ENCODE measurements at regions not wholly inside any gene's neighbourhood (a gene's known extent, or its start where the extent isn't known, plus 50 kb on each side); places are given as distances from the start of the nearest gene placed in this dataset.

DNA sequence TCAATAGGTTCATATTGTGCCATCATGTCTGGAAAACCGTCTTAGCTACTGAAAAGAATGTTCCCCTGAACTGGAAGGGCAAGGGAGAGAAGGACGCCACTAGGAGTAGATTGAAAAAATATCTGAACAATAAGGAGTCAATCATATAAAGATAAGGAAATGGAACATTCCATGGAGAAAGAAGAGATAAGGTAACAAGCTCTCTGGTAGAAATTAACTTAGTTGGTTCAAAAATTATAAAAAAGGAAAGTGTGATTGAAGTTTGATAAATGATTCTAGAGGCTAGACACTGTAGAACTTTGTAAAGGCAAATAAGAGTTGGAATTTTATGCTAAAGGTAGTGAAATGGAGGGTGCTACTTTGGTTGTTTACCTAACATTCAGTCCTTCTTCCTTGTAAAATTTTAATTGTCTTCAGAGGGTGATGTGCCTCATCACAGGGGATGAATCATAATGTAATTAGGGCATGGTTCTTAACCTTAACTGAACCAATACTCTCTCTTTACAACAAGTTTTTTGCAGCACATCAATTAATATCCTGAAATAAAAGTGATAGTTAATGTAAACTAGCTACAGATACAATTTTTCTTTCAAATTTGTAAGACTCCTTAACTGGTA lies 135.5 kb downstream of the GPX5 start:
- intact Hi-C loops (cut with micrococcal nuclease), result no loop called here
- no peak overlapping the region for H3K4me3 ChIP-seq (ENCODE audit: low read length)
- no TSS peak for BruUV-seq (replicated peaks)
- no peak overlapping the region for H3K9ac ChIP-seq (ENCODE audit: low read length)
- no peak for TF ChIP-seq EZH2phosphoT487 (IDR thresholded peaks at IDR 0.05; ENCODE audit: borderline replicate concordance, low read length)
- TF ChIP-seq, protein P1, sequence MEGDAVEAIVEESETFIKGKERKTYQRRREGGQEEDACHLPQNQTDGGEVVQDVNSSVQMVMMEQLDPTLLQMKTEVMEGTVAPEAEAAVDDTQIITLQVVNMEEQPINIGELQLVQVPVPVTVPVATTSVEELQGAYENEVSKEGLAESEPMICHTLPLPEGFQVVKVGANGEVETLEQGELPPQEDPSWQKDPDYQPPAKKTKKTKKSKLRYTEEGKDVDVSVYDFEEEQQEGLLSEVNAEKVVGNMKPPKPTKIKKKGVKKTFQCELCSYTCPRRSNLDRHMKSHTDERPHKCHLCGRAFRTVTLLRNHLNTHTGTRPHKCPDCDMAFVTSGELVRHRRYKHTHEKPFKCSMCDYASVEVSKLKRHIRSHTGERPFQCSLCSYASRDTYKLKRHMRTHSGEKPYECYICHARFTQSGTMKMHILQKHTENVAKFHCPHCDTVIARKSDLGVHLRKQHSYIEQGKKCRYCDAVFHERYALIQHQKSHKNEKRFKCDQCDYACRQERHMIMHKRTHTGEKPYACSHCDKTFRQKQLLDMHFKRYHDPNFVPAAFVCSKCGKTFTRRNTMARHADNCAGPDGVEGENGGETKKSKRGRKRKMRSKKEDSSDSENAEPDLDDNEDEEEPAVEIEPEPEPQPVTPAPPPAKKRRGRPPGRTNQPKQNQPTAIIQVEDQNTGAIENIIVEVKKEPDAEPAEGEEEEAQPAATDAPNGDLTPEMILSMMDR (conservative IDR thresholded peaks at IDR 0.05; ENCODE audit: low read depth, low read length), result no peak
- no peak for TF ChIP-seq EZH2 (IDR thresholded peaks at IDR 0.05; ENCODE audit: low read length, unreplicated experiment)
- no peaks in the 10 kb centered on the region for H3F3A ChIP-seq (ENCODE audit: low read length, unreplicated experiment)
- CTCF ChIA-PET, result no interaction called here
- no peak overlapping the region for H3K27ac ChIP-seq (ENCODE audit: low read length)
- no peaks in the 10 kb centered on the region for H3K9me3 ChIP-seq (ENCODE audit: low read length)
- ATAC-seq (no peak), DNase-seq (no peak)
- no peaks in the 10 kb centered on the region for H3K36me3 ChIP-seq (ENCODE audit: low read depth, low read length)
- H3K4me2 ChIP-seq (ENCODE audit: low read length), result no peak overlapping the region
- H3K27me3 ChIP-seq (ENCODE audit: low read length), result no peaks in the 10 kb centered on the region
- POLR2A ChIA-PET (ENCODE audit: unreplicated experiment), result interaction anchor here (0.6 kb wide), 1 partner anchor 8 kb away, joined by 4 read pairs; no protein-coding TSS in a partner anchor
- H3K79me2 ChIP-seq (ENCODE audit: low read length), result no peaks in the 10 kb centered on the region
- peaks cover 7% of the 10 kb centered on the region for H3K4me1 ChIP-seq (ENCODE audit: insufficient read depth, low read length)
- no peak overlapping the region for H2AFZ ChIP-seq (ENCODE audit: low read length)
- H4K20me1 ChIP-seq (ENCODE audit: low read length), result no peaks in the 10 kb centered on the region
- H3K9me2 ChIP-seq (replicated peaks; ENCODE audit: low read length), result no peaks in the 10 kb centered on the region

DNA sequence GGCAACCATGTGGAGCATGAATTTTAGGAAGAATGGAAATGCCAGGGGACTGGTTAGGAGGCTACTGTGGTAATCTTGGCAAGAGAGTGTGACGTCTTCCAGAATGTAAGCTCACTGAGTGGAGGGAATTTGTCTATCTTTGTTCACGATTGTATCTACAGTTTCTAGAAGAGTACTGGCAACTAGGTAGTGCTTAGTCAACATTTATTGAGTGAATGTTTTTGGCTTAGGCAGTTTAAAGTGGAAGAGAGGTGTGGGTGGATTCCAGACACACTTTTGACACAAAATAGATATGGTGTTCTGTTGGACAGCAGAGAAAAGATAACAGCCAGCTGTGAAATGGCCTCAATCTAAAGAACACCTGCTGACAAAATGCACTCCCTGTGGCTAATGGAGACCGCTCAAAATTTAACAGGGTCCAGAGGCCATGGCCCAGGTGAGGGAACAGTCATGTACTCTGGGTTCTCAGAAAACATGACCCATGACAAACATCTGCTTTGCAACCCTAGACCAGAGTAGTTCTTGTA lies 139.3 kb downstream of the GPX5 start:
- Histone ChIP-seq H3K4me2 (ENCODE audit: low read length) (no peak overlapping the region), H3K27ac (ENCODE audit: low read length) (no peak overlapping the region), H3K9ac (ENCODE audit: low read length) (no peak overlapping the region), H2AFZ (ENCODE audit: low read length) (no peak overlapping the region), H3K4me1 (ENCODE audit: insufficient read depth, low read length) (no peaks in the 10 kb centered on the region), H3K36me3 (ENCODE audit: low read depth, low read length) (no peaks in the 10 kb centered on the region), H4K20me1 (ENCODE audit: low read length) (no peaks in the 10 kb centered on the region), H3K79me2 (ENCODE audit: low read length) (no peaks in the 10 kb centered on the region), H3K4me3 (ENCODE audit: low read length) (no peak overlapping the region), H3F3A (ENCODE audit: low read length, unreplicated experiment) (no peaks in the 10 kb centered on the region), H3K9me3 (ENCODE audit: low read length) (no peaks in the 10 kb centered on the region), H3K9me2 (replicated peaks; ENCODE audit: low read length) (no peaks in the 10 kb centered on the region), H3K27me3 (ENCODE audit: low read length) (no peaks in the 10 kb centered on the region)
- TF ChIP-seq, protein P1 (conservative IDR thresholded peaks at IDR 0.05; ENCODE audit: low read depth, low read length), result no peak
- TF ChIP-seq EZH2 (IDR thresholded peaks at IDR 0.05; ENCODE audit: low read length, unreplicated experiment) (no peak), EZH2phosphoT487 (IDR thresholded peaks at IDR 0.05; ENCODE audit: borderline replicate concordance, low read length) (no peak)
- ChIA-PET CTCF (no interaction called here), POLR2A (ENCODE audit: unreplicated experiment) (no interaction called here)
- no peak for ATAC-seq
- BruUV-seq (replicated peaks), result no TSS peak
- DNase-seq, result no peak
- intact Hi-C loops (cut with micrococcal nuclease), result no loop called here

DNA sequence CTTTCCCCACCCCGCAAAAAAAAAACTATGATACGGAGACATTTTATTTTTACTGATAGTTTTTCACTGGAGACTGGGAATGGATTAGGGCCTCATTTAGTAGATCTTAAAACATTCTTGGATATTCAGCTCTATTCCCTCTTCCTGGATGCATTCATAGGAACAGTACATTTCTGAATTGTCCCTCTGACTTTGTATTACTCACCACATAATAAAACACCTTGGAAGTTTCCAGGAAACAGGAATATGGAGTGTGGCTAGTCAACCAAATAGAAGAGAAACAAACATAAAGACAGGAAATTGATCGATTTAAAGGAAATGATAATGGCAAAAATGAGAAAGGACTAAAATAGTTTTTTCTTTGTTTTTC lies 147.7 kb downstream of the GPX5 start:
- peak overlapping the region; percentile 73; the same call in 1 of the 2 replicates for H3K4me3 ChIP-seq (ENCODE audit: low read length)
- ChIA-PET POLR2A (ENCODE audit: unreplicated experiment) (interaction anchor here (0.6 kb wide), 1 partner anchor 342 kb away, joined by 6 read pairs; no protein-coding TSS in a partner anchor), CTCF (no interaction called here)
- H3K79me2 ChIP-seq (ENCODE audit: low read length), result no peaks in the 10 kb centered on the region
- no peaks in the 10 kb centered on the region for H3F3A ChIP-seq (ENCODE audit: low read length, unreplicated experiment)
- no TSS peak for BruUV-seq (replicated peaks)
- peak; percentile 45 for ATAC-seq
- no peaks in the 10 kb centered on the region for H3K9me3 ChIP-seq (ENCODE audit: low read length)
- intact Hi-C loops (cut with micrococcal nuclease), result loop anchor here (1.0 kb wide), 2 partner anchors 15 to 25 kb away; no protein-coding TSS in a partner anchor
- no peak for DNase-seq
- peak overlapping the region; percentile 87 for H3K4me2 ChIP-seq (ENCODE audit: low read length)
- no peak overlapping the region for H2AFZ ChIP-seq (ENCODE audit: low read length)
- no peaks in the 10 kb centered on the region for H3K27me3 ChIP-seq (ENCODE audit: low read length)
- H3K27ac ChIP-seq (ENCODE audit: low read length), result no peak overlapping the region
- H3K9me2 ChIP-seq (replicated peaks; ENCODE audit: low read length), result no peaks in the 10 kb centered on the region
- no peaks in the 10 kb centered on the region for H3K36me3 ChIP-seq (ENCODE audit: low read depth, low read length)
- no peaks in the 10 kb centered on the region for H3K4me1 ChIP-seq (ENCODE audit: insufficient read depth, low read length)
- TF ChIP-seq, protein P1 (conservative IDR thresholded peaks at IDR 0.05; ENCODE audit: low read depth, low read length), result no peak
- no peak for TF ChIP-seq EZH2 (IDR thresholded peaks at IDR 0.05; ENCODE audit: low read length, unreplicated experiment)
- TF ChIP-seq EZH2phosphoT487 (IDR thresholded peaks at IDR 0.05; ENCODE audit: borderline replicate concordance, low read length), result no peak
- no peaks in the 10 kb centered on the region for H4K20me1 ChIP-seq (ENCODE audit: low read length)
- no peak overlapping the region for H3K9ac ChIP-seq (ENCODE audit: low read length)

All from PC-3 (cell line).